GM12878 (cell line): ENCODE measurements at regions not wholly inside any gene's neighbourhood (a gene's known extent, or its start where the extent isn't known, plus 50 kb on each side); places are given as distances from the start of the nearest gene placed in this dataset.

Source experiments
- ATAC-seq: fragments of 200-7000 bp; cut with Tn5 transposase; 3 replicates; pipeline ENCODE4 v1.9.1; 2020; ENCODE audit warnings: mild to moderate bottlenecking, moderate library complexity
- BruUV-seq: library from RNA; stranded (reverse); fragments of 400-500 nt; replicated peaks from 2 replicates; lab custom pipeline; 2021; lab: Mats Ljungman, UMichigan
- CTCF ChIA-PET: fragments of 300-600 bp; sonication (Branson Sonifier 250); formaldehyde crosslinking; extraction: SDS; loops from one replicate; lab custom pipeline; 2021; ENCODE audit warnings: inconsistent platforms; lab: Yijun Ruan, JAX
- POLR2A ChIA-PET: fragments of 350-600 bp; formaldehyde crosslinking; extraction: SDS; loops from one replicate; lab custom pipeline; 2021; ENCODE audit warnings: inconsistent platforms; lab: Charles Lee
- RAD21 ChIA-PET: fragments of 300-600 bp; sonication (Branson Sonifier 250); formaldehyde crosslinking; loops from one replicate; lab custom pipeline; 2023; ENCODE audit warnings: antibody characterized with exemption; ENCODE audit not compliant: unreplicated experiment; lab: Charles Lee
- SMC1A ChIA-PET: fragments of 300-600 bp; sonication (Branson Sonifier 250); formaldehyde crosslinking; loops from one replicate; lab custom pipeline; 2023; ENCODE audit not compliant: unreplicated experiment, uncharacterized antibody; lab: Charles Lee
- DNase-seq: peaks from one replicate; pipeline ENCODE4 v3.0.0-alpha.2; 2011; ENCODE audit warnings: low read depth, low spot score
- FAIRE-seq: peaks from 3 replicates; lab custom pipeline; 2011; peaks lifted over from hg19 to GRCh38; lab: Jason Lieb, UNC
- H2AFZ ChIP-seq: 2 replicates; pipeline ENCODE4 v1.6.0; 2011; ENCODE audit warnings: low read depth, low read length, control low read depth; ENCODE audit not compliant: control insufficient read depth
- H3K27ac ChIP-seq: 2 replicates; pipeline ENCODE4 v1.5.1; 2011; ENCODE audit warnings: control low read depth; ENCODE audit not compliant: control insufficient read depth, insufficient read depth
- H3K27me3 ChIP-seq, 2 experiments: replicated peaks in 1 of 2; 2 replicates each; pipeline versions ENCODE4 v1.6.0 to v1.6.1; 2011; ENCODE audit warnings: low read length in 1 of 2; ENCODE audit not compliant: control insufficient read depth in 2 of 2, insufficient read depth in 2 of 2
- H3K36me3 ChIP-seq, 2 experiments: 2 replicates each; pipeline ENCODE4 v1.5.1; 2011; ENCODE audit warnings: low read length in 1 of 2; ENCODE audit not compliant: control insufficient read depth in 2 of 2, insufficient read depth in 2 of 2
- H3K4me1 ChIP-seq: 2 replicates; pipeline ENCODE4 v1.6.1; 2011; ENCODE audit warnings: mild to moderate bottlenecking, low read length, moderate library complexity, mixed read lengths; ENCODE audit not compliant: control insufficient read depth, insufficient read depth
- H3K4me2 ChIP-seq: 2 replicates; pipeline ENCODE4 v1.6.0; 2011; ENCODE audit warnings: control low read depth; ENCODE audit not compliant: control insufficient read depth, insufficient read depth
- H3K4me3 ChIP-seq: fragments of 200-600 bp; sonication (generic); 2 replicates; pipeline ENCODE4 v1.5.1; 2016
- H3K79me2 ChIP-seq: 2 replicates; pipeline ENCODE4 v1.6.0; 2011; ENCODE audit warnings: low read length; ENCODE audit not compliant: control insufficient read depth, insufficient read depth
- H3K9ac ChIP-seq: 2 replicates; pipeline ENCODE4 v1.8.0; 2011; ENCODE audit warnings: low read length, control low read depth, mixed read lengths; ENCODE audit not compliant: control insufficient read depth, insufficient read depth
- H3K9me3 ChIP-seq: replicated peaks from 3 replicates; pipeline ENCODE4 v1.5.1; 2011; ENCODE audit warnings: mild to moderate bottlenecking, low read length; ENCODE audit not compliant: control insufficient read depth, insufficient read depth
- H4K20me1 ChIP-seq: 2 replicates; pipeline ENCODE4 v1.6.0; 2011; ENCODE audit not compliant: control insufficient read depth, insufficient read depth
- BCLAF1 ChIP-seq: fragments of 450-650 bp; IDR thresholded peaks from 2 replicates; pipeline ENCODE4 v1.6.1; 2017; ENCODE audit warnings: antibody characterized with exemption, mild to moderate bottlenecking, moderate library complexity
- CTCF ChIP-seq, 3 experiments: IDR thresholded peaks in 2 of 3; conservative IDR thresholded peaks in 1 of 3; 2 replicates each; pipeline ENCODE4 v1.5.1; 2011; ENCODE audit warnings: low read depth in 3 of 3, low read length in 3 of 3, mild to moderate bottlenecking in 3 of 3, control low read depth in 2 of 3, moderate library complexity in 2 of 3, inconsistent platforms in 1 of 3, mixed read lengths in 1 of 3; ENCODE audit not compliant: control insufficient read depth in 2 of 3, insufficient read depth in 1 of 3; ENCODE audit errors: extremely low read depth in 1 of 3
- IRF4 ChIP-seq: IDR thresholded peaks from 2 replicates; pipeline ENCODE4 v1.6.1; 2011; ENCODE audit warnings: low read depth, low read length
- JUND ChIP-seq: IDR thresholded peaks from 2 replicates; pipeline ENCODE4 v1.6.1; 2012; ENCODE audit warnings: low read depth, mild to moderate bottlenecking, low read length, improper control_type of control experiment, moderate library complexity
- NFIC ChIP-seq: IDR thresholded peaks from 2 replicates; pipeline ENCODE4 v1.6.1; 2012; ENCODE audit warnings: low read depth, mild to moderate bottlenecking, inconsistent platforms, low read length, moderate library complexity
- RBBP5 ChIP-seq: fragments of 200-600 bp; sonication (generic); conservative IDR thresholded peaks from 2 replicates; pipeline ENCODE4 v1.6.1; 2016
- SIX5 ChIP-seq: IDR thresholded peaks from 2 replicates; pipeline ENCODE4 v1.6.1; 2011; ENCODE audit warnings: mild to moderate bottlenecking, low read depth, low read length, moderate library complexity; ENCODE audit not compliant: severe bottlenecking
- SPI1 ChIP-seq: IDR thresholded peaks from 2 replicates; pipeline ENCODE4 v1.6.1; 2011; ENCODE audit warnings: low read depth, mild to moderate bottlenecking, low read length, moderate library complexity, borderline replicate concordance; ENCODE audit not compliant: insufficient read depth
- WGBS: methylation state at CpG from one replicate; pipeline ENCODE4 v1.1.6; 2016; ENCODE audit warnings: low lambda C conversion rate; ENCODE audit not compliant: insufficient replicate concordance, insufficient coverage; ENCODE audit errors: missing lambda C conversion rate; 5-methylcytosine and 5-hydroxymethylcytosine counted together
- in situ Hi-C: fragments of 300-500 bp; cut with MboI; formaldehyde crosslinking; loops from 9 replicates; pipeline ENCODE4 v1.14.3; 2018; ENCODE audit warnings: mixed read lengths
- intact Hi-C: fragments of 100-400 bp; cut with micrococcal nuclease; formaldehyde crosslinking; loops from one replicate; pipeline ENCODE4 v1.14.2; 2022; ENCODE audit not compliant: unreplicated experiment

- RAD21 ChIA-PET = interaction anchor here (1.3 kb wide), 1 partner anchor 213 kb away, joined by 5 read pairs; no protein-coding TSS in a partner anchor
- in situ Hi-C loops = no loop called here
- no peak overlapping the region for H3K9ac ChIP-seq
- no peak for TF ChIP-seq RBBP5
- no peak for TF ChIP-seq CTCF (IDR thresholded peaks at IDR 0.05 in 2 of 3, conservative IDR thresholded peaks at IDR 0.05 in 1 of 3; ENCODE audit: control insufficient read depth in 2 of 3, extremely low read depth in 1 of 3, insufficient read depth in 1 of 3, low read depth in 3 of 3, low read length in 3 of 3)
- no peak for TF ChIP-seq SIX5
- TF ChIP-seq SPI1 = 0 out of 2 replicates have a peak, but pooled peaks have one; percentile 6
- TF ChIP-seq IRF4 = no peak
- TF ChIP-seq NFIC = no peak
- no peak for TF ChIP-seq BCLAF1
- TF ChIP-seq JUND = no peak
- no peaks in the 10 kb centered on the region for H4K20me1 ChIP-seq
- CTCF ChIA-PET = interaction anchor here (1.3 to 1.5 kb wide), 3 partner anchors 27 to 213 kb away, joined by 3 to 6 read pairs (median 5); no protein-coding TSS in a partner anchor
- no peaks in the 10 kb centered on the region for H3K9me3 ChIP-seq
- H3K4me3 ChIP-seq = no peak overlapping the region
- no peaks in the 10 kb centered on the region for H3K36me3 ChIP-seq
- ATAC-seq (peak; percentile 64), DNase-seq (no peak), FAIRE-seq (no peak)
- H3K27me3 ChIP-seq = no peaks in the 10 kb centered on the region
- POLR2A ChIA-PET = no interaction called here
- no TSS peak for BruUV-seq
- no peaks in the 10 kb centered on the region for H3K79me2 ChIP-seq
- WGBS = 2% methylated on average over 4 of the region's 4 CpGs
- no peak overlapping the region for H2AFZ ChIP-seq
- no peaks in the 10 kb centered on the region for H3K4me1 ChIP-seq
- intact Hi-C loops = no loop called here
- no peak overlapping the region for H3K27ac ChIP-seq
- SMC1A ChIA-PET = interaction anchor here (1.1 to 1.5 kb wide), 5 partner anchors 17 to 213 kb away, joined by 3 to 7 read pairs (median 4); no protein-coding TSS in a partner anchor
- no peak overlapping the region for H3K4me2 ChIP-seq
These were observed 1370.3 kb downstream of the FAM133A start for GRCh38 chrX:95044331-95044730.
